NCI-H1092 treated with DMSO at 0.1 percent for 48 hours (cell line): ENCODE measurements at regions not wholly inside any gene's neighbourhood (a gene's known extent, or its start where the extent isn't known, plus 50 kb on each side); places are given as distances from the start of the nearest gene placed in this dataset.
A peak's percentile ranks its signal among the peaks of the same experiment; 100 is the strongest.
"Not testable (repeated sequence)": the region's sequence is repeated elsewhere in the genome, so short reads cannot be mapped to it uniquely, and the experiment has no call there.

Experiments
- DNase-seq: peaks from one replicate; lab custom pipeline; 2025; lab: John Stamatoyannopoulos, UW

GRCh38 chr1:38179483-38179882, 132.9 kb upstream of the POU3F1 start:
- no peak for DNase-seq

GRCh38 chr1:38178216-38178615, 131.6 kb upstream of the POU3F1 start:
- DNase-seq: no peak

- DNase-seq: no peak
Measured at GRCh38 chr1:38175121-38175520, 128.5 kb upstream of the POU3F1 start.

GRCh38 chr1:38173848-38174247, 127.3 kb upstream of the POU3F1 start:
- no peak for DNase-seq

GRCh38 chr1:38173157-38173831, 126.7 kb upstream of the POU3F1 start:
- DNase-seq: no peak

- no peak for DNase-seq
Measured at GRCh38 chr1:38169121-38169520, 122.5 kb upstream of the POU3F1 start.

GRCh38 chr1:38168365-38168764, 121.8 kb upstream of the POU3F1 start:
- DNase-seq: no peak

GRCh38 chr1:38166461-38166860, 119.9 kb upstream of the POU3F1 start:
- no peak for DNase-seq

- DNase-seq: peak; percentile 18
Measured at GRCh38 chr1:38153778-38154470, 107.3 kb upstream of the POU3F1 start.

- no peak for DNase-seq
Measured at GRCh38 chr1:38153066-38153777, 106.6 kb upstream of the POU3F1 start.

- peak; percentile 97 for DNase-seq
Measured at GRCh38 chr1:38152351-38153065, 105.9 kb upstream of the POU3F1 start.

GRCh38 chr1:38151399-38151798, 104.8 kb upstream of the POU3F1 start:
- DNase-seq: peak; percentile 86

GRCh38 chr1:38146079-38146478, 99.5 kb upstream of the POU3F1 start:
- not testable (repeated sequence) for DNase-seq

- no peak for DNase-seq
Measured at GRCh38 chr1:38142606-38143005, 96.0 kb upstream of the POU3F1 start.

- no peak for DNase-seq
Measured at GRCh38 chr1:38141483-38141882, 94.9 kb upstream of the POU3F1 start.

GRCh38 chr1:38139738-38140487, 93.3 kb upstream of the POU3F1 start:
- no peak for DNase-seq

GRCh38 chr1:38138498-38139233, 92.1 kb upstream of the POU3F1 start:
- peak; percentile 44 for DNase-seq

- no peak for DNase-seq
Measured at GRCh38 chr1:38137164-38137563, 90.6 kb upstream of the POU3F1 start.

GRCh38 chr1:38135625-38136414, 89.2 kb upstream of the POU3F1 start:
- no peak for DNase-seq

- DNase-seq: no peak
Measured at GRCh38 chr1:38134294-38134755, 87.7 kb upstream of the POU3F1 start.
